ENCODE measurements at regions not wholly inside any gene's neighbourhood (a gene's known extent, or its start where the extent isn't known, plus 50 kb on each side); places are given as distances from the start of the nearest gene placed in this dataset.

DNA sequence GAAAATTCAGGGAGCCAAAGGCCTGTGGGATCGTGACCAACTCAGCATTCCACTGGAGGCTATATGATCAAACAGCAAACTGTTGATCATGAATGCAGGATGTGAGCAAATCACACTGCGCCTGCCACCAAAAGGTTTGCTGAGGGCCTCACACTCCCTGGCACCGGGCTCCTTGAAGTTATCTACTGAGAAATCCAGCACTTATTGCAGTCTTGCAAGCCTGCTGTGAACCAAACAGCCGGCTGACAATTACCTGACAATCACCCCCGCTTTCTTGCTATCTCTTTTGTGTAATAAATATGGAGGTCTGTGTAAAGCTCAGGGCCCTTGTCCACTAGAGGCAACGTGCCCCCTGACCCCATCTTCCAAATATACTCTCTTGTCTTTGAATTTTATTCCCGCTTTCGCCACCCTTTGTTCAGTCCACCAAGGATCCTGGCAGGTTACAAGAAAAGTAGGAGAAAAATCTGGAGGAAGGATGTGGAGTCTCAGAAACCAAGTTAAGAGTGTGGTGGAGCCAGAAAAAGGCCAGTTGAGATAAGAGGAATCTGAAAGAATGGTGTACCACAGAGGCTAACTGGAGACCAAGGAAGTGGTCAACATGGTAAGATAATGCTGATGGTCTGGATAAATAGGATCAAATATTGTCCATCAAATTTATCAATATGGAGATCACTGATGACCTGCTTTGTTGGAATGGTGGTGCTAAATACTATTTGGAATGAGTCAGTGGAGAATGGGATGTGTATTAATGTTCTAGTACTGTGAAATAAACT, 229.2 kb downstream of the ALX1 start:
- H3K36me3 Mint-ChIP-seq (ENCODE audit: low read depth) = no peaks in the 10 kb centered on the region
- no peak overlapping the region for H3K4me3 Mint-ChIP-seq
- no peak overlapping the region for H3K27ac Mint-ChIP-seq (ENCODE audit: unreplicated experiment)
- H3K9me3 Mint-ChIP-seq = peaks cover 2% of the 10 kb centered on the region
- H3K27me3 Mint-ChIP-seq (ENCODE audit: low read depth) = no peaks in the 10 kb centered on the region
- no peaks in the 10 kb centered on the region for H3K4me1 Mint-ChIP-seq
- DNase-seq (ENCODE audit: low read depth, low spot score) = no peak
- TF ChIP-seq, protein P1, sequence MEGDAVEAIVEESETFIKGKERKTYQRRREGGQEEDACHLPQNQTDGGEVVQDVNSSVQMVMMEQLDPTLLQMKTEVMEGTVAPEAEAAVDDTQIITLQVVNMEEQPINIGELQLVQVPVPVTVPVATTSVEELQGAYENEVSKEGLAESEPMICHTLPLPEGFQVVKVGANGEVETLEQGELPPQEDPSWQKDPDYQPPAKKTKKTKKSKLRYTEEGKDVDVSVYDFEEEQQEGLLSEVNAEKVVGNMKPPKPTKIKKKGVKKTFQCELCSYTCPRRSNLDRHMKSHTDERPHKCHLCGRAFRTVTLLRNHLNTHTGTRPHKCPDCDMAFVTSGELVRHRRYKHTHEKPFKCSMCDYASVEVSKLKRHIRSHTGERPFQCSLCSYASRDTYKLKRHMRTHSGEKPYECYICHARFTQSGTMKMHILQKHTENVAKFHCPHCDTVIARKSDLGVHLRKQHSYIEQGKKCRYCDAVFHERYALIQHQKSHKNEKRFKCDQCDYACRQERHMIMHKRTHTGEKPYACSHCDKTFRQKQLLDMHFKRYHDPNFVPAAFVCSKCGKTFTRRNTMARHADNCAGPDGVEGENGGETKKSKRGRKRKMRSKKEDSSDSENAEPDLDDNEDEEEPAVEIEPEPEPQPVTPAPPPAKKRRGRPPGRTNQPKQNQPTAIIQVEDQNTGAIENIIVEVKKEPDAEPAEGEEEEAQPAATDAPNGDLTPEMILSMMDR (conservative IDR thresholded peaks at IDR 0.05) = no peak

DNA sequence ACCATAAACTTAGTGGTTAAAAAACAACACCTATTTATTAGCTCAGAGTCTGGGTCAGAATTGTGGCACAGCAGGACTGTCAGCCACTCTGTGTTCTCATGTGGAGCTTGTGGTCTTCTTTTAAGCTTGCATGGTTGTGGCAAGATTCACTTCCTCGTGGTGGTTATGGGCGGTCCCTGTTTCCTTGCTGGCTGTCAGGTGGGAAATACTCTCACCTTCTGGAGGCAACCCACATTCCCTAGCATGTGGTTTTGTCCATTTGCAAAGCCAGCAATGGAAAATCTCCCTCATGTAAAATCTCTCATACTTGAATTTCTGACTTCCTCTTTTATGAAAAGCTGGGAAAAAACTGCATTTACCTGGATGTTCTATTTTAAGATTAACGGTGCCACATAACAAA, 229.8 kb downstream of the ALX1 start:
- H3K27ac Mint-ChIP-seq (ENCODE audit: unreplicated experiment) = no peak overlapping the region
- no peak for DNase-seq (ENCODE audit: low read depth, low spot score)

DNA sequence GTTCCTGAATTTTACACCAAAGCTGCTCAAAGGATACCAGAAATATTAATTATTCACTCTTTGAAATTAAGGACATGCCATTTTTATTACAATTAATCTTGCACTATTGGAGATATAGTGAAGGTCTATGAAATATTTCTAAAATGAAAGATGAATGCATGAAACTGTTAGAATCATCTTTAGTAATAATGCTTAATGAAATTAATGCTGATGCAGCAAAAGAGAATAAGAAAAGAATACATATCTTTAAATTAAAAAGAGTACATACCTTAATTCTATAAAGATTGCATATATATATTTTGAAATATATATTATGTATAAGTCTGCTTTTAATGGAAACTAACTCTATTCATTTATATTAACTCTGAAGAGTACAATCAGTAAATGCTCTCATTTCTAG, 236.0 kb downstream of the ALX1 start:
- no peaks in the 10 kb centered on the region for H3K36me3 Mint-ChIP-seq (ENCODE audit: low read depth)

More for the DNA sequence above, 229.8 kb downstream of the ALX1 start:
- Mint-ChIP-seq H3K9me3 (no peaks in the 10 kb centered on the region), H3K27me3 (ENCODE audit: low read depth) (no peaks in the 10 kb centered on the region), H3K36me3 (ENCODE audit: low read depth) (no peaks in the 10 kb centered on the region), H3K4me1 (no peaks in the 10 kb centered on the region), H3K4me3 (no peak overlapping the region)
- TF ChIP-seq, protein P1 (conservative IDR thresholded peaks at IDR 0.05) = no peak

DNA sequence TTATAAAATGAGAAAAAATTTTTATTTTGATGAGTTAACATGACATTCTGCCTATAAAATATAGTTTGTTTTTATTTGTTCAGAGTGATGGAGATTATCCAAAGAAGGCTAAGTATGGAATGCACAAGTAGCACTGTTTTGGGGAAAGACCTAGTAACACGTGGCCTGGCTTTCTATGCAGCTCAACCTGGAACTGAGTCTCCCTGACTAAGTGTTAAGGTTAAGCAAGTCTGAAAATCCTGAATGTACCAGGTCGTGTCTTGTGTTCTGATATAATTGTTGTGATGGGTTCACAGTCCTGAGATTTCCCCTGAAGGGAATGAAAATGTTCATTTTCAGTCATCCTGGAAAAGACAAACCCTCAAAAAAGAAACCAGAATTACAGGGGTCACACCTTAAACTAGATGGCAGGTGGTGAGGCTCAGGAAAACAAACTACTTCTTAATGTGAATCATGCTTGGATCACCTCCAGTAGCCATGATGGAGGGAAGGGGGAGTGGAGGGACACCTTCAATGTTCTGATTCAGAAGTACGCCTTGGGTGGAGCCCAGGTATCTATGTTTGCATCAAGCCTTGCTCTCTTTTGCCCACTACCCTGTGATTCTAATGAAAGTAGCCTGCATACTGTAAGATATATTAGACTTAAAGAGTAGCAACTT, 236.8 kb downstream of the ALX1 start:
- H3K36me3 Mint-ChIP-seq (ENCODE audit: low read depth) = no peaks in the 10 kb centered on the region
- TF ChIP-seq, protein P1 (conservative IDR thresholded peaks at IDR 0.05) = no peak
- H3K4me1 Mint-ChIP-seq = no peaks in the 10 kb centered on the region
- no peaks in the 10 kb centered on the region for H3K9me3 Mint-ChIP-seq
- no peak overlapping the region for H3K4me3 Mint-ChIP-seq
- no peaks in the 10 kb centered on the region for H3K27me3 Mint-ChIP-seq (ENCODE audit: low read depth)
- H3K27ac Mint-ChIP-seq (ENCODE audit: unreplicated experiment) = no peak overlapping the region
- DNase-seq (ENCODE audit: low read depth, low spot score) = no peak

More for the DNA sequence above, 236.0 kb downstream of the ALX1 start:
- no peaks in the 10 kb centered on the region for H3K9me3 Mint-ChIP-seq
- no peak overlapping the region for H3K4me3 Mint-ChIP-seq
- TF ChIP-seq, protein P1 (conservative IDR thresholded peaks at IDR 0.05) = no peak
- H3K4me1 Mint-ChIP-seq = no peaks in the 10 kb centered on the region
- no peaks in the 10 kb centered on the region for H3K27me3 Mint-ChIP-seq (ENCODE audit: low read depth)
- no peak for DNase-seq (ENCODE audit: low read depth, low spot score)
- H3K27ac Mint-ChIP-seq (ENCODE audit: unreplicated experiment) = no peak overlapping the region

DNA sequence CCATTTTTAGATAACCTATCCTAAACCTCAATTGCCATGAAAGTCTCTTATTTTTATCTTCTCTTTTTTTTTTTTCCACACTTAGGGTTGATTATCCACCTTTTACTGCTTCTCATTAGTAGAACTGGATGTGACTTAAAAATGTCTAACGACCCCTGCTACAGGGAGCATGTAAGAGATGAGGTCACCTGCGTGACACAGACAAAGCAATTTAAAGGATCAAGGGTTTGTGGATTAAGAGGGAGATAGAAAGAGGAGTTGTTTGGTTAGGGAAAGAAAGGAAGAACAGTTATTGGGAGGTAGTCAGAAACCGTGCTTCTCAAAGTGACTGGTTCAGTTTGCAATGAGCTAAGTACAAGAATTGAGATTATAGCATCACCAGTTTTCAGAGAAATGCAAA, 239.1 kb downstream of the ALX1 start:
- no peaks in the 10 kb centered on the region for H3K36me3 Mint-ChIP-seq (ENCODE audit: low read depth)
- H3K4me3 Mint-ChIP-seq = no peak overlapping the region
- TF ChIP-seq, protein P1 (conservative IDR thresholded peaks at IDR 0.05) = no peak
- H3K9me3 Mint-ChIP-seq = no peaks in the 10 kb centered on the region
- no peak for DNase-seq (ENCODE audit: low read depth, low spot score)
- no peaks in the 10 kb centered on the region for H3K4me1 Mint-ChIP-seq
- no peak overlapping the region for H3K27ac Mint-ChIP-seq (ENCODE audit: unreplicated experiment)
- H3K27me3 Mint-ChIP-seq (ENCODE audit: low read depth) = no peaks in the 10 kb centered on the region
